ENCODE measurements at regions not wholly inside any gene's neighbourhood (a gene's known extent, or its start where the extent isn't known, plus 50 kb on each side); places are given as distances from the start of the nearest gene placed in this dataset.
A peak's percentile ranks its signal among the peaks of the same experiment; 100 is the strongest.

DNA sequence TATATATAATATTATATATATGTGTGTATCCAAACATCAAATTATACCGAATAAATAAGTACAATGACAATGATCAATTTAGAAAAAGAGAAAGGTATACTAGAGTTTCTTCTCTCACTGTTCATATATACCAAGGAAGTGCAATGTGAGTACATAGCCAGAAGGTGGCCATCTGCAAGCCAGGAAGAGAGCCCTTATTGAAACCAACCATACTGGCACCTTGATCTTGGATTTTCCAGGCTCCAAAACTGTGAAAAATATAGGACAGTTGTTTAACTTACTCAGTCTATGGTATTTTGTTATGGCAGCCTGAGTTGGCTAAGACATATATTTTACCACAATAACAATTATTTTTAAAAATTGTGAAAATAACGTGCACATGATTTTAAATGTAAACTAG is 1490.2 kb upstream of the SLC39A10 start:
- TF ChIP-seq, protein P1, sequence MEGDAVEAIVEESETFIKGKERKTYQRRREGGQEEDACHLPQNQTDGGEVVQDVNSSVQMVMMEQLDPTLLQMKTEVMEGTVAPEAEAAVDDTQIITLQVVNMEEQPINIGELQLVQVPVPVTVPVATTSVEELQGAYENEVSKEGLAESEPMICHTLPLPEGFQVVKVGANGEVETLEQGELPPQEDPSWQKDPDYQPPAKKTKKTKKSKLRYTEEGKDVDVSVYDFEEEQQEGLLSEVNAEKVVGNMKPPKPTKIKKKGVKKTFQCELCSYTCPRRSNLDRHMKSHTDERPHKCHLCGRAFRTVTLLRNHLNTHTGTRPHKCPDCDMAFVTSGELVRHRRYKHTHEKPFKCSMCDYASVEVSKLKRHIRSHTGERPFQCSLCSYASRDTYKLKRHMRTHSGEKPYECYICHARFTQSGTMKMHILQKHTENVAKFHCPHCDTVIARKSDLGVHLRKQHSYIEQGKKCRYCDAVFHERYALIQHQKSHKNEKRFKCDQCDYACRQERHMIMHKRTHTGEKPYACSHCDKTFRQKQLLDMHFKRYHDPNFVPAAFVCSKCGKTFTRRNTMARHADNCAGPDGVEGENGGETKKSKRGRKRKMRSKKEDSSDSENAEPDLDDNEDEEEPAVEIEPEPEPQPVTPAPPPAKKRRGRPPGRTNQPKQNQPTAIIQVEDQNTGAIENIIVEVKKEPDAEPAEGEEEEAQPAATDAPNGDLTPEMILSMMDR (IDR thresholded peaks at IDR 0.05): peak in 2 of 7 experiments; percentile 24 to 26
- TF ChIP-seq POLR2AphosphoS5 (IDR thresholded peaks at IDR 0.05): no peak
- TF ChIP-seq POLR2A (IDR thresholded peaks at IDR 0.05): no peak
- no peak for TF ChIP-seq EP300 (IDR thresholded peaks at IDR 0.05)

DNA sequence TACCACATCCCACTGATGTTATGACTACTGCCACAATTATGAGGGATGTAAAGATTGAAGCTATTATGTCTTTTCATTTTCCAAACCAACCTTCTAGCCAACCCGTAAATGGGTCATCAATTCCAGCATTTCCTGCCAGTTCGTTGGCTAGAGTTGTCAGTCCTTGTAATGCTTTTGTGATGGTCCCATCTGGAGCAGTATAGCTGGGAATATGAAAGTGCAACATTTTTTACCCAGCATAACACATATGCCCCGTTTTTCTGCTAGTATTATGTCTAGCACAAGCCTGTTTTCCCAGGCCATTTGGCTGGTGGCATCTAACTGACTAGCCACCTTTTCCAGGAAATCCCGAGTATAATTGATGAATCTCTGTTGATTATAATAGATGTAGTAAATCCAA is 1501.6 kb upstream of the SLC39A10 start:
- no peak overlapping the region for H3K4me3 ChIP-seq
- no peak for TF ChIP-seq POLR2AphosphoS5 (IDR thresholded peaks at IDR 0.05)
- TF ChIP-seq EP300 (IDR thresholded peaks at IDR 0.05): no peak
- TF ChIP-seq POLR2A (IDR thresholded peaks at IDR 0.05): no peak
- TF ChIP-seq, protein P1 (IDR thresholded peaks at IDR 0.05): no peak
- peaks cover 0 to 15% (median 0%) of the 10 kb centered on the region in 4 donors for H3K9me3 ChIP-seq
- no peaks in the 10 kb centered on the region for H3K4me1 ChIP-seq
- DNase-seq: no peak
- H3K36me3 ChIP-seq: no peaks in the 10 kb centered on the region
- WGBS, 5 donors: 79 to 84% (median 81%) methylated on average over 4 of the region's 4 CpGs
- H3K27ac ChIP-seq: no peak overlapping the region
- no peaks in the 10 kb centered on the region for H3K27me3 ChIP-seq
- intact Hi-C loops (cut with DNase I; ENCODE audit: low total_unique reads): no loop called here

More for the DNA sequence above, 1490.2 kb upstream of the SLC39A10 start:
- Histone ChIP-seq H3K36me3 (no peaks in the 10 kb centered on the region), H3K4me1 (no peaks in the 10 kb centered on the region), H3K9me3 (no peaks in the 10 kb centered on the region), H3K4me3 (no peak overlapping the region), H3K27ac (no peak overlapping the region), H3K27me3 (no peaks in the 10 kb centered on the region)
- intact Hi-C loops (cut with DNase I; ENCODE audit: low total_unique reads): no loop called here
- WGBS, 5 donors: 41 to 48% (median 43%) methylated on average over 2 of the region's 2 CpGs
- peak in 1 of 2 donors; percentile 49 for DNase-seq

DNA sequence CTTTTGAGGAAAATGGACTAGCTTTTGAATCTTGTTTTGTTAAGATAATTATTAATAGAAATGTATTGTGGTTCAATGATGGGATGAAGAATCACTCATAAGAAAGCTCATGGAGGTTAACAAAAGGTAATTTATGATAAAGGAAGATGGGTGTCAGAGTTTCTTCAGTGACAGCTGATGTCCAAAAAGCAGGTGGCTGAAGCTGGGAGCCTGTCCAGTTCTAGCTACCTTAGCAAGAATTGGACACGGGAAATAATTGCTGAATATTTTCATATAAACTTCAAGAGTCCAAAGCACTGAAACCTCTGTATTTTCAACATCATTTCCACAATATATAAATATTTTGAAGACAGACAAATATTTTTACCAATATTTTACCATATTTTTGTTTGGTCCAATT is 1505.8 kb upstream of the SLC39A10 start:
- Histone ChIP-seq H3K4me3 (no peak overlapping the region), H3K36me3 (no peaks in the 10 kb centered on the region), H3K27ac (no peak overlapping the region), H3K27me3 (no peaks in the 10 kb centered on the region), H3K4me1 (no peaks in the 10 kb centered on the region), H3K9me3 (peaks cover 0 to 10% (median under 1%) of the 10 kb centered on the region in 4 donors)
- intact Hi-C loops (cut with DNase I; ENCODE audit: low total_unique reads): no loop called here
- no peak for DNase-seq
- TF ChIP-seq EP300 (IDR thresholded peaks at IDR 0.05) (no peak), POLR2AphosphoS5 (IDR thresholded peaks at IDR 0.05) (no peak), POLR2A (IDR thresholded peaks at IDR 0.05) (no peak)
- TF ChIP-seq, protein P1 (IDR thresholded peaks at IDR 0.05): no peak
- WGBS, 5 donors: 74 to 90% (median 85%) methylated on average over 1 of the region's 1 CpG

DNA sequence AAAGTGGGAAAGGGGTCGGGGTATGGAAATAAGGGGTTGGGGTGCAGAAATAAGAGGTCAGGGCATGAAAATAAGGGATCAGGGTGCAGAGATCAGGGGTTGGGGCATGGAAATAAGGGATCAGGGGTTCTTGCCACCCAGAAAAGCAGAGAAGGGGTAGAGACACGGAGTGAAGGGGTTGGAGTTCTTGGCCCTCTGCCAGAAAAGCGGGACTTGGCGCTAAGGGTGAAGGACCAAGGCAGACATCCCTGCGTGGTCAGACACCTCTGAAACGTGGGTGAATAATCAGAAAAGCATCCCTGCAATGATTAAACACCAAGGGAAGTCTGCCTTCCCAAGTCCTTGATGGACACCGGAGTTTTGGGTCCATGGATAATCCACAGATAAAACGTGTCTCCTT is 1521.6 kb upstream of the SLC39A10 start:
- H3K4me3 ChIP-seq: no peak overlapping the region
- H3K36me3 ChIP-seq: no peaks in the 10 kb centered on the region
- TF ChIP-seq, protein P1 (IDR thresholded peaks at IDR 0.05): no peak
- no peak for TF ChIP-seq EP300 (IDR thresholded peaks at IDR 0.05)
- no peak for TF ChIP-seq POLR2AphosphoS5 (IDR thresholded peaks at IDR 0.05)
- DNase-seq: no peak
- no peak overlapping the region for H3K27ac ChIP-seq
- WGBS, 5 donors: 74 to 84% (median 84%) methylated on average over 8 of the region's 8 CpGs
- H3K27me3 ChIP-seq: no peaks in the 10 kb centered on the region
- H3K9me3 ChIP-seq: peaks cover 0 to 4% (median 0%) of the 10 kb centered on the region in 4 donors
- no peaks in the 10 kb centered on the region for H3K4me1 ChIP-seq
- intact Hi-C loops (cut with DNase I; ENCODE audit: low total_unique reads): no loop called here

All from stomach (tissue), 8 donors.